ENCODE measurements at regions not wholly inside any gene's neighbourhood (a gene's known extent, or its start where the extent isn't known, plus 50 kb on each side); places are given as distances from the start of the nearest gene placed in this dataset.

DNA sequence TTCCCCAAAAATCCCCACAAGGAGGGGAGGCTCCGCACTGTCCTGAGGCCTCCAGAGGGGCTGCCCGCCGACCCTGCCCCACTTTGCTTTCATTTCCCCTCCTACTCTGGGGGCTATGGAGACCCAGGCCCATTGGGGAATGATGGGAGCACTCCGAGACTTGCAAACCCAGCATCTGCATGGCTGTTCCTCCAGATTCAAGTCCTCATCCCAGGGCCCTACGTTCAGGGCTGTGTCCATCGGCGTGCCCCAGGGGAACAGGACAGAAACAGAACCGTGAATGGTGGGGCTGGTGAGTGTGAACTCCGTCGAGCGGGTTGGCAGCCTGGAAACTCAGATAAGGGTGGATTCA lies 116.1 kb upstream of the HDAC4 start:
- intact Hi-C loops (cut with DNase I; ENCODE audit: low total_unique reads): no loop called here
- DNase-seq: no peak
- no peaks in the 10 kb centered on the region for H3K27me3 ChIP-seq
- no peak overlapping the region for H3K4me3 ChIP-seq
- no peaks in the 10 kb centered on the region for H3K36me3 ChIP-seq (ENCODE audit: low read depth, missing control alignments)
- TF ChIP-seq POLR2A (IDR thresholded peaks at IDR 0.05): no peak
- TF ChIP-seq, protein P1, sequence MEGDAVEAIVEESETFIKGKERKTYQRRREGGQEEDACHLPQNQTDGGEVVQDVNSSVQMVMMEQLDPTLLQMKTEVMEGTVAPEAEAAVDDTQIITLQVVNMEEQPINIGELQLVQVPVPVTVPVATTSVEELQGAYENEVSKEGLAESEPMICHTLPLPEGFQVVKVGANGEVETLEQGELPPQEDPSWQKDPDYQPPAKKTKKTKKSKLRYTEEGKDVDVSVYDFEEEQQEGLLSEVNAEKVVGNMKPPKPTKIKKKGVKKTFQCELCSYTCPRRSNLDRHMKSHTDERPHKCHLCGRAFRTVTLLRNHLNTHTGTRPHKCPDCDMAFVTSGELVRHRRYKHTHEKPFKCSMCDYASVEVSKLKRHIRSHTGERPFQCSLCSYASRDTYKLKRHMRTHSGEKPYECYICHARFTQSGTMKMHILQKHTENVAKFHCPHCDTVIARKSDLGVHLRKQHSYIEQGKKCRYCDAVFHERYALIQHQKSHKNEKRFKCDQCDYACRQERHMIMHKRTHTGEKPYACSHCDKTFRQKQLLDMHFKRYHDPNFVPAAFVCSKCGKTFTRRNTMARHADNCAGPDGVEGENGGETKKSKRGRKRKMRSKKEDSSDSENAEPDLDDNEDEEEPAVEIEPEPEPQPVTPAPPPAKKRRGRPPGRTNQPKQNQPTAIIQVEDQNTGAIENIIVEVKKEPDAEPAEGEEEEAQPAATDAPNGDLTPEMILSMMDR (IDR thresholded peaks at IDR 0.05): no peak
- H3K9me3 ChIP-seq: no peaks in the 10 kb centered on the region
- H3K4me1 ChIP-seq: no peaks in the 10 kb centered on the region
- H3K27ac ChIP-seq: no peak overlapping the region
- 92 to 93% methylated on average over 11 of the region's 11 CpGs for WGBS, 2 donors

DNA sequence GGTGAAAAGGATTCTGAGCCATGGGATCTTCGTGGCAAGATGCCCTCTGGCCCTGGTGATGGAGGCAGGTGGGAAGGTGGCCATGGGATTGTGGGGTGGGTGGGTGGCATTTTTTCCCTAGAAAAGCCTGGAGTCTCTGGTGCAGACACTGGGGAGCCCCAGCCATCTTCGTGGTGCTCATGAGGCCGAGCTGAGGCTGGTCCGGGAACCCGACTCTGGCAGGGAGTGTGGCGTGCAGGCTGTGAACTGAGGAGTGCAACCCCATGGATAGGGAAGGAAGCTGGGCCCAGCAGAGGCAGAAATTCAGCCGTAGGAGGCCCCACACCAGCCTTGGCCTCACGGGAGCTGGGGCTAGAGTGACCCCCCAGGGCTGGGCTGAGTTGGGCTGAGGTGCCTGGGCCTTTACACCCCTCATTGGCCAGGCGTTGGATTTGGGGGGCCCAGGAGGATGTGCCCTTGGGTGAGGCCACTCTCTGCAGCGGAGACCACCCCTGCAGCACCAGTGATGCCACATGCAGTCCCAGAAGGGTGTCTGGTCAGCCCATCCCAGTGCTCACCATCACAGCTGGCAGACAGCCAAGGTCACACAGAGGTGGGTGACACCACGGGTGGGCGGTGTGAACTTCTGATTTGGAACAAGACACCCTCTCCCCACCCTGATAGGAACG lies 115.6 kb upstream of the HDAC4 start:
- intact Hi-C loops (cut with DNase I; ENCODE audit: low total_unique reads): no loop called here

DNA sequence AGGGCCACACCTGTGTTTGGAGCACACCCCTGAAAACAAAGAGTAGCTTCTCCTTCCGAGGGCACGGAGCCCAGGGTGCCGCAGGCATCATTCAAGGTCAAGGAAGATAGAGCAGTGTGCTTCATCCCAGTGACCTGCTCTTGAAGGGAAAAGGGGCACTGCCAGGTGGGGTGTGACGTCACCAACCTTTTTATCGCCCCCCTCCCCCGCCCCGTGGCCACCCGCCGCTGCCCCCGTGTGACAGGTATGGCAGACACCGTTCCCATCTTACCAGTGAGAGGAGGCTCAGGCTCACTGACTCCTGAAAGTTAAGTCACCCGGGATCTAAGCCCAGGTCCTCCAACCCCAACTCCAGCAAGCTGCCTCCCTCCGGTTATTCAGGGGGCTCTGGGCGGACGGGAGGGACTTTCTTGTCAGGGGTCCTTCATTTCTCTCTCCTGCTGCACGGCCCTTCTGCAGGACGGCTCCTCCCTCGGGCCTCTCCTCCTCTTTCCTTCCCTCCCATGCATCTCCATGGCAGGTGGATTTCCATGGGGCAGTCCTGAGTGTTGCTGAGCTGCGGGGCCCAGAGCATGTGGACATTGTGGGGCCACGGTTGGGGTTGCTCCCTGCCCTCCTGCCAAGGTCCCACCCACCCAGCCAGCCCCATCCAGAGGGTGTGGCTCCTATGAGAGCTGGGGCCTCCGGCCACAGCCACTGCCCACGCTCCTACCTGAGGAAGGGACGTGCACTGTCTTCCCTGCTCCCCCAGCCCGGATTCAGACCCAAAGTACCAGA lies 114.1 kb upstream of the HDAC4 start:
- intact Hi-C loops (cut with DNase I; ENCODE audit: low total_unique reads): no loop called here
- no peak for DNase-seq
- H3K36me3 ChIP-seq (ENCODE audit: low read depth, missing control alignments): no peaks in the 10 kb centered on the region

More for the DNA sequence above, 115.6 kb upstream of the HDAC4 start:
- Histone ChIP-seq H3K9me3 (no peaks in the 10 kb centered on the region), H3K27me3 (no peaks in the 10 kb centered on the region), H3K4me1 (no peaks in the 10 kb centered on the region), H3K4me3 (no peak overlapping the region), H3K36me3 (ENCODE audit: low read depth, missing control alignments) (no peaks in the 10 kb centered on the region), H3K27ac (no peak overlapping the region)
- no peak for DNase-seq
- WGBS, 2 donors: 76 to 88% methylated on average over 11 to 13 of the region's 13 CpGs
- no peak for TF ChIP-seq POLR2A (IDR thresholded peaks at IDR 0.05)
- TF ChIP-seq, protein P1 (IDR thresholded peaks at IDR 0.05): no peak

DNA sequence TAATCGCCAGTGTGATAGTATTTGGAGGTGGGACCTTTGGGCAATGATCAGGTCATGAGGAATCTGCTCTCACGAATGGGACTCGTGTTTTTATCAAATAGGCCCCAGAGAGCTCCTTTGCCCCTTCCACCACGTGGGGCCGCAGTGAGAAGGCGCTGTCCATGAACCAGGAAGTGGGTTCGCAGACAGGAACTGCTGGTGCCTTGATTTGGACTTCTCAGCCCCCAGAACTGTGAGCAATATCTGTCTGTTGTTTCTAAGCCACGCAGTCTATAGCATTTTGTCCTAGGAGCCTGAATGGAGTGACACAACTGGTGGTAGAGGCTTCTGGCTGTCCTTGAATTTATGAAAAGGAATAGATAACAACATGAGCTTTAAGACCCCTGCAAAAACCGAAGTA lies 111.2 kb upstream of the HDAC4 start:
- no peaks in the 10 kb centered on the region for H3K36me3 ChIP-seq (ENCODE audit: low read depth, missing control alignments)
- no peak overlapping the region for H3K27ac ChIP-seq
- DNase-seq: no peak
- intact Hi-C loops (cut with DNase I; ENCODE audit: low total_unique reads): no loop called here
- H3K27me3 ChIP-seq: no peaks in the 10 kb centered on the region
- WGBS, 2 donors: 81 to 85% methylated on average over 9 of the region's 9 CpGs
- H3K9me3 ChIP-seq: no peaks in the 10 kb centered on the region
- no peaks in the 10 kb centered on the region for H3K4me1 ChIP-seq
- TF ChIP-seq POLR2A (IDR thresholded peaks at IDR 0.05): no peak
- TF ChIP-seq, protein P1 (IDR thresholded peaks at IDR 0.05): no peak
- H3K4me3 ChIP-seq: no peak overlapping the region

More for the DNA sequence above, 114.1 kb upstream of the HDAC4 start:
- no peak overlapping the region for H3K27ac ChIP-seq
- H3K4me1 ChIP-seq: no peaks in the 10 kb centered on the region
- H3K9me3 ChIP-seq: no peaks in the 10 kb centered on the region
- WGBS, 2 donors: 70 to 76% methylated on average over 15 to 24 of the region's 24 CpGs
- no peaks in the 10 kb centered on the region for H3K27me3 ChIP-seq
- TF ChIP-seq, protein P1 (IDR thresholded peaks at IDR 0.05): no peak
- TF ChIP-seq POLR2A (IDR thresholded peaks at IDR 0.05): no peak
- H3K4me3 ChIP-seq: no peak overlapping the region

All from testis (tissue), 2 donors.